Type B pancreatic cell (in vitro differentiated cells): ENCODE measurements at regions not wholly inside any gene's neighbourhood (a gene's known extent, or its start where the extent isn't known, plus 50 kb on each side); places are given as distances from the start of the nearest gene placed in this dataset.

Experiments used
- DNase-seq: peaks from one replicate; pipeline ENCODE4 v3.0.0; 2021; ENCODE audit warnings: mixed read lengths; ENCODE audit not compliant: unreplicated experiment; ENCODE audit errors: extremely low spot score
- H3K27ac Mint-ChIP-seq: 2 replicates; pipeline ENCODE4 v1.8.0; 2021; ENCODE audit warnings: mild to moderate bottlenecking, mixed read lengths
- H3K27me3 Mint-ChIP-seq: 2 replicates; pipeline ENCODE4 v1.8.0; 2021; ENCODE audit warnings: mixed read lengths
- H3K36me3 Mint-ChIP-seq: 2 replicates; pipeline ENCODE4 v1.8.0; 2021; ENCODE audit warnings: mixed read lengths
- H3K4me1 Mint-ChIP-seq: one replicate; pipeline ENCODE4 v1.8.0; 2021; ENCODE audit warnings: mixed read lengths; ENCODE audit not compliant: unreplicated experiment
- H3K4me3 Mint-ChIP-seq: 2 replicates; pipeline ENCODE4 v1.8.0; 2021; ENCODE audit warnings: mild to moderate bottlenecking, mixed read lengths
- H3K9me3 Mint-ChIP-seq: 2 replicates; pipeline ENCODE4 v1.8.0; 2021; ENCODE audit warnings: mixed read lengths
- TF ChIP-seq, protein P1 (sequence below): fragments of 200-600 bp; sonication (generic); conservative IDR thresholded peaks from 2 replicates; pipeline ENCODE4 v1.5.0; 2021; ENCODE audit warnings: antibody characterized with exemption, mild to moderate bottlenecking

GRCh38 chr2:780002-780401, 102.8 kb upstream of the TMEM18 start:
- TF ChIP-seq, protein P1, sequence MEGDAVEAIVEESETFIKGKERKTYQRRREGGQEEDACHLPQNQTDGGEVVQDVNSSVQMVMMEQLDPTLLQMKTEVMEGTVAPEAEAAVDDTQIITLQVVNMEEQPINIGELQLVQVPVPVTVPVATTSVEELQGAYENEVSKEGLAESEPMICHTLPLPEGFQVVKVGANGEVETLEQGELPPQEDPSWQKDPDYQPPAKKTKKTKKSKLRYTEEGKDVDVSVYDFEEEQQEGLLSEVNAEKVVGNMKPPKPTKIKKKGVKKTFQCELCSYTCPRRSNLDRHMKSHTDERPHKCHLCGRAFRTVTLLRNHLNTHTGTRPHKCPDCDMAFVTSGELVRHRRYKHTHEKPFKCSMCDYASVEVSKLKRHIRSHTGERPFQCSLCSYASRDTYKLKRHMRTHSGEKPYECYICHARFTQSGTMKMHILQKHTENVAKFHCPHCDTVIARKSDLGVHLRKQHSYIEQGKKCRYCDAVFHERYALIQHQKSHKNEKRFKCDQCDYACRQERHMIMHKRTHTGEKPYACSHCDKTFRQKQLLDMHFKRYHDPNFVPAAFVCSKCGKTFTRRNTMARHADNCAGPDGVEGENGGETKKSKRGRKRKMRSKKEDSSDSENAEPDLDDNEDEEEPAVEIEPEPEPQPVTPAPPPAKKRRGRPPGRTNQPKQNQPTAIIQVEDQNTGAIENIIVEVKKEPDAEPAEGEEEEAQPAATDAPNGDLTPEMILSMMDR: no peak
- Mint-ChIP-seq H3K36me3 (no peaks in the 10 kb centered on the region), H3K4me3 (no peak overlapping the region), H3K9me3 (no peaks in the 10 kb centered on the region), H3K4me1 (peaks cover 15% of the 10 kb centered on the region), H3K27ac (no peak overlapping the region), H3K27me3 (peaks cover 10% of the 10 kb centered on the region)
- DNase-seq: no peak

- Mint-ChIP-seq H3K27ac (peak overlapping the region; percentile 44), H3K27me3 (peaks cover 10% of the 10 kb centered on the region), H3K36me3 (no peaks in the 10 kb centered on the region), H3K4me1 (peaks cover 24% of the 10 kb centered on the region), H3K4me3 (peak overlapping the region; percentile 53), H3K9me3 (no peaks in the 10 kb centered on the region)
- no peak for DNase-seq
- TF ChIP-seq, protein P1: no peak
These were observed 101.6 kb upstream of the TMEM18 start for GRCh38 chr2:778731-779350.

- H3K4me1 Mint-ChIP-seq: peaks cover 24% of the 10 kb centered on the region
- H3K4me3 Mint-ChIP-seq: no peak overlapping the region
- H3K36me3 Mint-ChIP-seq: no peaks in the 10 kb centered on the region
- H3K27me3 Mint-ChIP-seq: peaks cover 10% of the 10 kb centered on the region
- H3K9me3 Mint-ChIP-seq: no peaks in the 10 kb centered on the region
- TF ChIP-seq, protein P1: no peak
- no peak overlapping the region for H3K27ac Mint-ChIP-seq
- no peak for DNase-seq
These were observed 100.3 kb upstream of the TMEM18 start for GRCh38 chr2:777546-777945.

DNA sequence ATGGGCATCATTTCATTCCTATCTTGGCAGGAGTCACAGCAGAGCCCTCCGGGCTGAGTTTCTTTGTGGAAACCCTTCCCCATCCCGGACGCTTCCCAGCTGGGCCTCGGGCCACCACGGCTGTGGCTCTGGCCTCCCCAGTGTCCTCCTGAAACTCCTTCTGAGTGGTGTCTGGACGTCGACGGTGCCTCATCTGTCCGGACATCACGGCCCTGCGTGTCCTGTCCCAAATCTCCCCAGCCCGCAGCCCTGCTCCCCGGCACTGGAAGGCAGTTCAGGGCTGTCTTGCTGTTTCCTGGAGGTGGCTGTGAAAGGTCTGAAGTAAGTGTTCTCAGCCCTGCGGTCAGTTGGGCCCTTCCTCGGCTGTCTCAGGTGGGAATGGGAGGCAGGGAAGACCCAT, 99.8 kb upstream of the TMEM18 start:
- Mint-ChIP-seq H3K36me3 (no peaks in the 10 kb centered on the region), H3K27me3 (peaks cover 12% of the 10 kb centered on the region), H3K4me3 (no peak overlapping the region), H3K4me1 (peaks cover 24% of the 10 kb centered on the region), H3K27ac (no peak overlapping the region), H3K9me3 (no peaks in the 10 kb centered on the region)
- TF ChIP-seq, protein P1: no peak
- no peak for DNase-seq

- H3K27me3 Mint-ChIP-seq: peaks cover 12% of the 10 kb centered on the region
- no peaks in the 10 kb centered on the region for H3K36me3 Mint-ChIP-seq
- no peak overlapping the region for H3K27ac Mint-ChIP-seq
- TF ChIP-seq, protein P1: no peak
- H3K4me1 Mint-ChIP-seq: peaks cover 24% of the 10 kb centered on the region
- DNase-seq: no peak
- H3K9me3 Mint-ChIP-seq: no peaks in the 10 kb centered on the region
- H3K4me3 Mint-ChIP-seq: no peak overlapping the region
These were observed 99.3 kb upstream of the TMEM18 start for GRCh38 chr2:776487-776886.

DNA sequence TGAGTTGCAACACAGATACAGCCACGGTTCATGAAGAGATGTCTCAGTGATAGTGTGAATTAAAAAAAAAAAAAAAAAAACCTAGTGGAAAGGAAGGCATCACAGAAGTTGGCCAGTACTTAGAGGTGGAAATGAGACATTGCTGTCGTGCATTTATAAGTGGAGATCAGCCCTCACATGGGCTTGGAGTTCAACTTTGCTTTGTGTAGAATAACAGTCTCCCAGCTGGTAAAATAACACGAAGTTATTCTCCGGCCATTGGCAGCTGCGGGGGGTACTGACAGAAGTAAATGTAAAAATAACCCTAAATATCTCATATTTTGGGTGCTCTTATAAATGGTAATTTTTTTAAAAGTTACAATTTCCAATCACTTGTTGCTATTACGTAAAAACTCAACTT, 98.8 kb upstream of the TMEM18 start:
- H3K4me1 Mint-ChIP-seq: peaks cover 24% of the 10 kb centered on the region

More for the DNA sequence above, 98.8 kb upstream of the TMEM18 start:
- Mint-ChIP-seq H3K36me3 (no peaks in the 10 kb centered on the region), H3K27ac (no peak overlapping the region), H3K4me3 (no peak overlapping the region), H3K27me3 (peaks cover 12% of the 10 kb centered on the region), H3K9me3 (no peaks in the 10 kb centered on the region)
- TF ChIP-seq, protein P1: no peak
- no peak for DNase-seq
